GM12875 (cell line): ENCODE measurements at regions not wholly inside any gene's neighbourhood (a gene's known extent, or its start where the extent isn't known, plus 50 kb on each side); places are given as distances from the start of the nearest gene placed in this dataset.

Experiments used
- H3K4me3 ChIP-seq: one replicate; pipeline ENCODE4 v1.5.1; 2011; ENCODE audit warnings: low read depth, low read length, control low read depth
- CTCF ChIP-seq: IDR thresholded peaks from 2 replicates; pipeline ENCODE4 v1.5.1; 2011; ENCODE audit warnings: low read depth, mild to moderate bottlenecking, control low read depth, inconsistent platforms, low read length, moderate library complexity, borderline replicate concordance; ENCODE audit not compliant: insufficient read depth

GRCh38 chr2:103496850-103497249 is 735.0 kb downstream of the TMEM182 start:
- no peak overlapping the region for H3K4me3 ChIP-seq
- TF ChIP-seq CTCF = no peak

- no peak for TF ChIP-seq CTCF
- no peak overlapping the region for H3K4me3 ChIP-seq
These were observed 745.0 kb downstream of the TMEM182 start for GRCh38 chr2:103506812-103507211.

- no peak overlapping the region for H3K4me3 ChIP-seq
- no peak for TF ChIP-seq CTCF
These were observed 750.6 kb downstream of the TMEM182 start for GRCh38 chr2:103512442-103512841.

GRCh38 chr2:103520547-103520946 is 758.7 kb downstream of the TMEM182 start:
- TF ChIP-seq CTCF = no peak
- H3K4me3 ChIP-seq = no peak overlapping the region

- no peak overlapping the region for H3K4me3 ChIP-seq
- no peak for TF ChIP-seq CTCF
These were observed 763.9 kb downstream of the TMEM182 start for GRCh38 chr2:103525756-103526155.

GRCh38 chr2:103526757-103527156 is 764.9 kb downstream of the TMEM182 start:
- H3K4me3 ChIP-seq = no peak overlapping the region
- TF ChIP-seq CTCF = no peak

GRCh38 chr2:103527278-103527677 is 765.4 kb downstream of the TMEM182 start:
- TF ChIP-seq CTCF = no peak
- H3K4me3 ChIP-seq = no peak overlapping the region
